ENCODE measurements at regions not wholly inside any gene's neighbourhood (a gene's known extent, or its start where the extent isn't known, plus 50 kb on each side); places are given as distances from the start of the nearest gene placed in this dataset.

DNA sequence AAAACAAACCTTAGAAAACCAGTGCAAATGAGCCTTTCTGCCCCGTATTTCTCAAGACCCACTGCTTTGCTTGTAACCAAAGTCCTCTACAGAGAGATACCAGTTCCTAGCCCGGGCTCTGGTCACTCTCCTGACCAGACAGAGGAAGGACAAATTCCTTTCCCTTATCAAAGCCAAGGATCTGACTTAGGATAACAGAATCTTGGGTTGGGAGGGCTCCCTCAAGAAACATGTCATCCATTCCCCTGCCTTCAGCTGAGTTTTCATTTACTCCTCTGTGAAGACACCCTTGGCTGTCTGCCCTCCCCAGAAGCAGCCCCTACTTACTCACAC lies 116.0 kb upstream of the PARP11 start (continued):
- no peak for TF ChIP-seq ZNF639 (tag by site-specific recombination; IDR thresholded peaks at IDR 0.05)
- no peak for TF ChIP-seq HOXC10 (CRISPR knock-in tag; IDR thresholded peaks at IDR 0.05)
- TF ChIP-seq, protein P1, sequence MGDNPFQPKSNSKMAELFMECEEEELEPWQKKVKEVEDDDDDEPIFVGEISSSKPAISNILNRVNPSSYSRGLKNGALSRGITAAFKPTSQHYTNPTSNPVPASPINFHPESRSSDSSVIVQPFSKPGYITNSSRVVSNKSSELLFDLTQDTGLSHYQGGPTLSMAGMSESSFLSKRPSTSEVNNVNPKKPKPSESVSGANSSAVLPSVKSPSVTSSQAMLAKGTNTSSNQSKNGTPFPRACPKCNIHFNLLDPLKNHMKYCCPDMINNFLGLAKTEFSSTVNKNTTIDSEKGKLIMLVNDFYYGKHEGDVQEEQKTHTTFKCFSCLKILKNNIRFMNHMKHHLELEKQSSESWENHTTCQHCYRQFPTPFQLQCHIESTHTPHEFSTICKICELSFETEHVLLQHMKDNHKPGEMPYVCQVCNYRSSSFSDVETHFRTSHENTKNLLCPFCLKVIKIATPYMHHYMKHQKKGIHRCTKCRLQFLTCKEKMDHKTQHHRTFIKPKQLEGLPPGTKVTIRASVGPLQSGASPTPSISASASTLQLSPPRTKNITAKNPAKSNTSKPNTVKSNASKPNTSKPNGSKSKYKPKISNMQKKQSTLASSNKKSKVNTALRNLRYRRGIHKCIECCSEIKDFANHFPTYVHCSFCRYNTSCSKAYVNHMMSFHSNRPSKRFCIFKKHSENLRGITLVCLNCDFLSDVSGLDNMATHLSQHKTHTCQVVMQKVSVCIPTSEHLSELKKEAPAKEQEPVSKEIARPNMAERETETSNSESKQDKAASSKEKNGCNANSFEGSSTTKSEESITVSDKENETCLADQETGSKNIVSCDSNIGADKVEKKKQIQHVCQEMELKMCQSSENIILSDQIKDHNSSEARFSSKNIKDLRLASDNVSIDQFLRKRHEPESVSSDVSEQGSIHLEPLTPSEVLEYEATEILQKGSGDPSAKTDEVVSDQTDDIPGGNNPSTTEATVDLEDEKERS (tag by site-specific recombination; IDR thresholded peaks at IDR 0.05) = no peak

DNA sequence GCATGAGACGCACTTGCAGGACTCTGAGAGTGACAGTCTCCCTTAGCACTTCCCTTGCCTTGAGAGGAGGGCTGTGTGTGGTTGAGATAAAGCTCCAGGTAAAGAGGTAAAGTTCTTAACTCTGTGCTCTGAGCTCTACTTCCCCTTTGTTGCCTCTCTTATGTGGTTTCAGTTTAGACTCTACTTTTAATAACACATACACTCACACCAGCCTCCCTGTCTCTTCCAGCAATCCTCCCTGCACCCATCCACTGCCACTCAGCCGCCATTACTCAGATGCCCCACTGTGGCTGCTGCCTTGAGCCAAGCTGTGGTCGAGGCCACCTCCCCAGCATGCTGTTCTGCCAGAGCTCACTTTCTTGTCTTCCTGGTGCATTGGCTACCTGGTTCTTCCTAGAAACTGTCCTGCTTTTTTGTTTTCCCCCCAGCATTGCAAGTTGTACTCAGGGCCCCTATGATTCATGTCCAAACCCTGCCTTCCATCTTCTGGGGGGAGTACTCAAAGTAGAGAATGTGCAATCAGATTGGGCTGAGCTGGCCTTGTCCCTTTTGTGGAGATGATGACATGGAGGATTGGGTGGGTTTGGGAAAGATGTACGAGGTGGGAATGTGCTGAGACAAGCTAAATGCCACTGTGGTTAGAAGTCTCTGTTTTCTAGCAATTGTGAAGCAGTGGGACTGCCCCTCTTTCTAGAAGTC lies 115.5 kb upstream of the PARP11 start:
- CTCF ChIA-PET = interaction anchor here (0.6 to 2.5 kb wide), 5 partner anchors 13 to 268 kb away, joined by 3 to 9 read pairs (median 4); no protein-coding TSS in a partner anchor
- H3K4me3 ChIP-seq (ENCODE audit: low read depth, low read length) = no peak overlapping the region
- H3K36me3 ChIP-seq (ENCODE audit: control insufficient read depth in 2 of 2, insufficient read depth in 1 of 2, low read length in 2 of 2) = no peaks in the 10 kb centered on the region
- no peak overlapping the region for H3K27ac ChIP-seq (ENCODE audit: extremely low read depth, low read depth, low read length)
- no peak for TF ChIP-seq ZBTB49 (tag by site-specific recombination; IDR thresholded peaks at IDR 0.05; ENCODE audit: low read depth)
- TF ChIP-seq ZNF558 (tag by site-specific recombination; IDR thresholded peaks at IDR 0.05) = no peak
- TF ChIP-seq ZNF626 (tag by site-specific recombination; IDR thresholded peaks at IDR 0.05) = no peak
- TF ChIP-seq ZNF174 (tag by site-specific recombination; IDR thresholded peaks at IDR 0.05) = no peak
- TF ChIP-seq MZF1 (tag by site-specific recombination; IDR thresholded peaks at IDR 0.05; ENCODE audit: borderline replicate concordance) = no peak
- TF ChIP-seq ZNF140 (tag by site-specific recombination; IDR thresholded peaks at IDR 0.05) = no peak
- TF ChIP-seq ZNF548 (tag by site-specific recombination; IDR thresholded peaks at IDR 0.05) = no peak
- no peak for TF ChIP-seq OVOL3 (tag by site-specific recombination; IDR thresholded peaks at IDR 0.05)
- TF ChIP-seq, protein P2, sequence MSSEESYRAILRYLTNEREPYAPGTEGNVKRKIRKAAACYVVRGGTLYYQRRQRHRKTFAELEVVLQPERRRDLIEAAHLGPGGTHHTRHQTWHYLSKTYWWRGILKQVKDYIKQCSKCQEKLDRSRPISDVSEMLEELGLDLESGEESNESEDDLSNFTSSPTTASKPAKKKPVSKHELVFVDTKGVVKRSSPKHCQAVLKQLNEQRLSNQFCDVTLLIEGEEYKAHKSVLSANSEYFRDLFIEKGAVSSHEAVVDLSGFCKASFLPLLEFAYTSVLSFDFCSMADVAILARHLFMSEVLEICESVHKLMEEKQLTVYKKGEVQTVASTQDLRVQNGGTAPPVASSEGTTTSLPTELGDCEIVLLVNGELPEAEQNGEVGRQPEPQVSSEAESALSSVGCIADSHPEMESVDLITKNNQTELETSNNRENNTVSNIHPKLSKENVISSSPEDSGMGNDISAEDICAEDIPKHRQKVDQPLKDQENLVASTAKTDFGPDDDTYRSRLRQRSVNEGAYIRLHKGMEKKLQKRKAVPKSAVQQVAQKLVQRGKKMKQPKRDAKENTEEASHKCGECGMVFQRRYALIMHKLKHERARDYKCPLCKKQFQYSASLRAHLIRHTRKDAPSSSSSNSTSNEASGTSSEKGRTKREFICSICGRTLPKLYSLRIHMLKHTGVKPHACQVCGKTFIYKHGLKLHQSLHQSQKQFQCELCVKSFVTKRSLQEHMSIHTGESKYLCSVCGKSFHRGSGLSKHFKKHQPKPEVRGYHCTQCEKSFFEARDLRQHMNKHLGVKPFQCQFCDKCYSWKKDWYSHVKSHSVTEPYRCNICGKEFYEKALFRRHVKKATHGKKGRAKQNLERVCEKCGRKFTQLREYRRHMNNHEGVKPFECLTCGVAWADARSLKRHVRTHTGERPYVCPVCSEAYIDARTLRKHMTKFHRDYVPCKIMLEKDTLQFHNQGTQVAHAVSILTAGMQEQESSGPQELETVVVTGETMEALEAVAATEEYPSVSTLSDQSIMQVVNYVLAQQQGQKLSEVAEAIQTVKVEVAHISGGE (tag by site-specific recombination; conservative IDR thresholded peaks at IDR 0.05; ENCODE audit: low read depth) = no peak
- TF ChIP-seq ZNF596 (tag by site-specific recombination; IDR thresholded peaks at IDR 0.05) = no peak
- TF ChIP-seq ZNF155 (tag by site-specific recombination; IDR thresholded peaks at IDR 0.05) = no peak
- no peak for TF ChIP-seq SALL2 (tag by site-specific recombination; IDR thresholded peaks at IDR 0.05; ENCODE audit: borderline replicate concordance)
- TF ChIP-seq ZNF157 (tag by site-specific recombination; IDR thresholded peaks at IDR 0.05) = no peak
- H3K9me3 ChIP-seq (ENCODE audit: control insufficient read depth, insufficient read depth, low read depth, low read length) = no peaks in the 10 kb centered on the region
- POLR2A ChIA-PET = no interaction called here
- H3K4me1 ChIP-seq (ENCODE audit: control insufficient read depth, insufficient read depth, low read length) = no peaks in the 10 kb centered on the region
